H1 (cell line): ENCODE measurements at regions not wholly inside any gene's neighbourhood (a gene's known extent, or its start where the extent isn't known, plus 50 kb on each side); places are given as distances from the start of the nearest gene placed in this dataset.

Experiments
- CBX8 ChIP-seq: fragments of 300-800, 300-1000 bp; sonication (generic); IDR thresholded peaks from 2 replicates; pipeline ENCODE4 v1.7.1; 2016; ENCODE audit warnings: low read depth, low read length, borderline replicate concordance
- EP300 ChIP-seq, 2 experiments: IDR thresholded peaks; 1 replicate in 1 of 2; 2 replicates in 1 of 2; pipeline ENCODE4 v1.6.1; 2011 to 2012; ENCODE audit warnings: low read depth in 2 of 2, low read length in 2 of 2, mild to moderate bottlenecking in 2 of 2, borderline replicate concordance in 1 of 2, inconsistent platforms in 1 of 2, moderate library complexity in 1 of 2
- FOSL1 ChIP-seq: IDR thresholded peaks from 2 replicates; pipeline ENCODE4 v1.6.1; 2011; ENCODE audit warnings: mild to moderate bottlenecking, low read depth, low read length, moderate library complexity; ENCODE audit not compliant: insufficient read depth
- HDAC2 ChIP-seq, 2 experiments: fragments of 300-600 bp in 1 of 2; sonication (generic) in 1 of 2; IDR thresholded peaks; 2 replicates each; pipeline ENCODE4 v1.6.1; 2011 to 2012; ENCODE audit warnings: low read depth in 2 of 2, low read length in 2 of 2, mild to moderate bottlenecking in 2 of 2, moderate library complexity in 2 of 2, borderline replicate concordance in 1 of 2, inconsistent platforms in 1 of 2
- KDM4A ChIP-seq: IDR thresholded peaks from one replicate; pipeline ENCODE4 v1.7.1; 2012; ENCODE audit warnings: low read depth, mild to moderate bottlenecking, moderate library complexity, low read length, inconsistent platforms; ENCODE audit not compliant: severe bottlenecking
- POLR2A ChIP-seq, 2 experiments: IDR thresholded peaks; 1 replicate in 1 of 2; 2 replicates in 1 of 2; pipeline ENCODE4 v1.6.1; 2011; ENCODE audit warnings: low read depth in 2 of 2, low read length in 2 of 2, mild to moderate bottlenecking in 2 of 2; ENCODE audit errors: control extremely low read depth in 1 of 2
- RAD21 ChIP-seq, 2 experiments: IDR thresholded peaks in 1 of 2; conservative IDR thresholded peaks in 1 of 2; 2 replicates each; pipeline ENCODE4 v1.6.1; 2011; ENCODE audit warnings: low read depth in 2 of 2, low read length in 2 of 2, improper control_type of control experiment in 1 of 2, inconsistent platforms in 1 of 2, mild to moderate bottlenecking in 1 of 2, moderate library complexity in 1 of 2
- SIRT6 ChIP-seq: IDR thresholded peaks from one replicate; pipeline ENCODE4 v1.7.1; 2012; ENCODE audit warnings: low read length, inconsistent platforms
- SUZ12 ChIP-seq: fragments of 200-600 bp; sonication (generic); IDR thresholded peaks from 2 replicates; pipeline ENCODE4 v1.6.1; 2012; ENCODE audit warnings: mild to moderate bottlenecking, inconsistent platforms, low read length, moderate library complexity, mixed read lengths

DNA sequence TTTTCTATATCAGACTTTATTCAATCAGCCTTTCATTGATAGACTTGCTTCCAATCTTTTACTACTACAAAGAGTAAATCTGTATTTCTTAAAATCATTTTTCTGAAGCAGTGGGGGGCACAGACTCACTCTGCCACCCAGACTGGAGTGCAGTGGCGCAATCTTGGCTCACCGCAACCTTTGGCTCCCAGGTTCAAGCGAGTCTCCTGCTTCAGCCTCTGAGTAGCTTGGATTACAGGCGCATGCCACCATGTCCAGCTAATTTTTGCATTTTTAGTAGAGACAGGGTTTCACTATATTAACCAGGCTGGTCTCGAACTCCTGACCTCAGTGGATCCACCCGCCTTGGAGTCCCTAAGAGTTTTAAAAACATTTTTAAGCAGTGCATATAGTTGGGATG, 270.6 kb upstream of the REG3G start (continued):
- TF ChIP-seq RAD21 (IDR thresholded peaks at IDR 0.05 in 1 of 2, conservative IDR thresholded peaks at IDR 0.05 in 1 of 2; ENCODE audit: low read depth in 2 of 2, low read length in 2 of 2), result no peak
- TF ChIP-seq POLR2A (IDR thresholded peaks at IDR 0.05; ENCODE audit: control extremely low read depth in 1 of 2, low read depth in 2 of 2, low read length in 2 of 2), result no peak
- no peak for TF ChIP-seq SIRT6
- TF ChIP-seq EP300 (IDR thresholded peaks at IDR 0.05; ENCODE audit: borderline replicate concordance in 1 of 2, low read depth in 2 of 2, low read length in 2 of 2), result no peak
- TF ChIP-seq HDAC2 (IDR thresholded peaks at IDR 0.05; ENCODE audit: borderline replicate concordance in 1 of 2, low read depth in 2 of 2, low read length in 2 of 2), result no peak
- no peak for TF ChIP-seq CBX8
- no peak for TF ChIP-seq FOSL1
- no peak for TF ChIP-seq KDM4A
- no peak for TF ChIP-seq SUZ12
